GM10266 (cell line): ENCODE measurements at regions not wholly inside any gene's neighbourhood (a gene's known extent, or its start where the extent isn't known, plus 50 kb on each side); places are given as distances from the start of the nearest gene placed in this dataset.

Experiments
- DNase-seq: peaks from one replicate; pipeline ENCODE4 v3.0.0; 2012; ENCODE audit errors: extremely low spot score
- CTCF ChIP-seq: IDR thresholded peaks from 2 replicates; pipeline ENCODE4 v1.5.1; 2012; ENCODE audit warnings: mild to moderate bottlenecking, low read depth; ENCODE audit not compliant: control insufficient read depth, insufficient read depth; ENCODE audit errors: missing control alignments

- no peak for DNase-seq
- no peak for TF ChIP-seq CTCF
Observed at GRCh38 chr3:190252080-190252479, 70.2 kb downstream of the CLDN1 start.

- DNase-seq = no peak
- peak; percentile 11 for TF ChIP-seq CTCF
Observed at GRCh38 chr3:190249414-190249813, 72.8 kb downstream of the CLDN1 start.

- TF ChIP-seq CTCF = no peak
- DNase-seq = no peak
Observed at GRCh38 chr3:190242147-190242546, 80.1 kb downstream of the CLDN1 start.

- no peak for TF ChIP-seq CTCF
- no peak for DNase-seq
Observed at GRCh38 chr3:190239325-190239724, 82.9 kb downstream of the CLDN1 start.

GRCh38 chr3:190238871-190239270 lies 83.4 kb downstream of the CLDN1 start:
- TF ChIP-seq CTCF = no peak
- no peak for DNase-seq

- no peak for DNase-seq
- no peak for TF ChIP-seq CTCF
Observed at GRCh38 chr3:190234621-190235020, 87.6 kb downstream of the CLDN1 start.

- no peak for TF ChIP-seq CTCF
- no peak for DNase-seq
Observed at GRCh38 chr3:190229632-190230424, 92.4 kb downstream of the CLDN1 start.
